ENCODE measurements at regions not wholly inside any gene's neighbourhood (a gene's known extent, or its start where the extent isn't known, plus 50 kb on each side); places are given as distances from the start of the nearest gene placed in this dataset.

DNA sequence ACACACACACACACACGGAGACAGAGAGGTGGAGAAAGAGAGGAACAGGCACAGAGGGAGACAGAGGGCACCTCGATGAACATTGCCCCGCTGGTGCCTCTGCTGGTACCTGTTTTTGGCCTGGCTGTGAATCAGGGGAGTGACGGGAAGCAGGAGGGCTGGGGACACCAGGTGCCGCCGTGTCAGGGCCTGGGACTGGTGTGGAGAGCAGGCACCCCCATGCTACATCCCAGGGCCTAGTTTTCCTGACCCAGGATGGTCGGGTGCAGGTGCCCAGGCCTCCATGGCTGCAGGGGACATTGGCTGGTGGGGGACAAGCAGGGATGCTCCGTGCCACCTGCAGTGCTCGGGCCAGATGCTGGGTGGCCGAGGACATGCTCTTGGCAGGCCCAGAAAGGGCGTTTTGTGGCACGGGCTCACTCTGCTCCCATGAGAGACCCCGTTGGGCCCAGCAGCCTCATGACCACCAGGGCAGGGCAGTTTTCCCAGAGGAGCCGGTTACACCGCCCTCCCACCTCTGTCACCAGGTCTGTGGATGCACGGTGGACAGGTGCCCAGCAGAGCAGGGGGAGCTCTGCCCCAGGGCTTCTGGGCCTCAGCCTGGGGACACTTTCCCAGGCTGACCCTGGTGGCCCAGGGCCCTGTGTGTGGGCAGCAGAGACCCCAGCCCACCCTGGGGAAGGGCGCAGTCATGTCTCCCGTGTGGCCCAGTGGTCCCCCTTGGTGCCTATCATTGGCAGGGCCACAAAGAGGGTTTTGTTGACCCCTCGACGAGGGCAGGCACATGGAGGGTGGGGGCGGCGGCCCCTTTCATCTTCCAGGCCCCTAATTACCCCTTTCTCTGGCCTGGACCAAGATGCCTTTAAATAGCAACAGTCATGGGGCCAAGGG lies 207.5 kb upstream of the RTL1 start:
- Histone ChIP-seq H3K79me2 (ENCODE audit: insufficient read depth, low read length) (no peaks in the 10 kb centered on the region), H3K9ac (ENCODE audit: low read length) (no peak overlapping the region), H3K4me1 (ENCODE audit: control insufficient read depth in 1 of 2, insufficient read depth in 2 of 2, low read length in 2 of 2) (no peaks in the 10 kb centered on the region), H3K36me3 (ENCODE audit: control insufficient read depth in 1 of 2, insufficient read depth in 2 of 2, low read length in 2 of 2) (no peaks in the 10 kb centered on the region), H2AFZ (ENCODE audit: low read depth, low read length, poor library complexity, severe bottlenecking) (no peak overlapping the region), H3K27ac (ENCODE audit: low read depth, low read length) (no peak overlapping the region), H3K4me2 (ENCODE audit: low read length) (no peak overlapping the region), H3K4me3 (replicated peaks in 1 of 2; ENCODE audit: low read depth in 1 of 2, low read length in 2 of 2) (no peak overlapping the region), H3K9me2 (ENCODE audit: insufficient read depth) (no peaks in the 10 kb centered on the region), H3K9me3 (ENCODE audit: control insufficient read depth in 1 of 2, insufficient read depth in 1 of 2, low read depth in 1 of 2, low read length in 2 of 2) (no peaks in the 10 kb centered on the region), H4K20me1 (ENCODE audit: insufficient read depth) (no peaks in the 10 kb centered on the region), H3K27me3 (ENCODE audit: insufficient read depth, low read length) (no peaks in the 10 kb centered on the region)
- no peak for TF ChIP-seq CBX3 (IDR thresholded peaks at IDR 0.05; ENCODE audit: low read depth)
- no peak for TF ChIP-seq FOSL1 (IDR thresholded peaks at IDR 0.05; ENCODE audit: low read depth)
- TF ChIP-seq, protein P1, sequence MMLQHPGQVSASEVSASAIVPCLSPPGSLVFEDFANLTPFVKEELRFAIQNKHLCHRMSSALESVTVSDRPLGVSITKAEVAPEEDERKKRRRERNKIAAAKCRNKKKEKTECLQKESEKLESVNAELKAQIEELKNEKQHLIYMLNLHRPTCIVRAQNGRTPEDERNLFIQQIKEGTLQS (IDR thresholded peaks at IDR 0.05), result no peak
- no peak for TF ChIP-seq SIN3A (IDR thresholded peaks at IDR 0.05; ENCODE audit: low read depth)
- no peak for TF ChIP-seq RAD21 (IDR thresholded peaks at IDR 0.05; ENCODE audit: low read depth)
- no peak for TF ChIP-seq EZH2phosphoT487 (IDR thresholded peaks at IDR 0.05; ENCODE audit: borderline replicate concordance)
- no peak for TF ChIP-seq SRF (IDR thresholded peaks at IDR 0.05; ENCODE audit: low read depth)
- TF ChIP-seq TCF7L2 (IDR thresholded peaks at IDR 0.05; ENCODE audit: borderline replicate concordance, extremely low read depth, insufficient read depth, insufficient read length), result no peak
- TF ChIP-seq, protein P2, sequence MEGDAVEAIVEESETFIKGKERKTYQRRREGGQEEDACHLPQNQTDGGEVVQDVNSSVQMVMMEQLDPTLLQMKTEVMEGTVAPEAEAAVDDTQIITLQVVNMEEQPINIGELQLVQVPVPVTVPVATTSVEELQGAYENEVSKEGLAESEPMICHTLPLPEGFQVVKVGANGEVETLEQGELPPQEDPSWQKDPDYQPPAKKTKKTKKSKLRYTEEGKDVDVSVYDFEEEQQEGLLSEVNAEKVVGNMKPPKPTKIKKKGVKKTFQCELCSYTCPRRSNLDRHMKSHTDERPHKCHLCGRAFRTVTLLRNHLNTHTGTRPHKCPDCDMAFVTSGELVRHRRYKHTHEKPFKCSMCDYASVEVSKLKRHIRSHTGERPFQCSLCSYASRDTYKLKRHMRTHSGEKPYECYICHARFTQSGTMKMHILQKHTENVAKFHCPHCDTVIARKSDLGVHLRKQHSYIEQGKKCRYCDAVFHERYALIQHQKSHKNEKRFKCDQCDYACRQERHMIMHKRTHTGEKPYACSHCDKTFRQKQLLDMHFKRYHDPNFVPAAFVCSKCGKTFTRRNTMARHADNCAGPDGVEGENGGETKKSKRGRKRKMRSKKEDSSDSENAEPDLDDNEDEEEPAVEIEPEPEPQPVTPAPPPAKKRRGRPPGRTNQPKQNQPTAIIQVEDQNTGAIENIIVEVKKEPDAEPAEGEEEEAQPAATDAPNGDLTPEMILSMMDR (IDR thresholded peaks at IDR 0.05 in 2 of 3, conservative IDR thresholded peaks at IDR 0.05 in 1 of 3; ENCODE audit: borderline replicate concordance in 1 of 3, insufficient read depth in 1 of 3, low read depth in 2 of 3, low read length in 2 of 3), result no peak
- TF ChIP-seq SP1 (IDR thresholded peaks at IDR 0.05; ENCODE audit: low read depth), result no peak
- TF ChIP-seq ELF1 (IDR thresholded peaks at IDR 0.05; ENCODE audit: borderline replicate concordance, low read depth), result no peak
- TF ChIP-seq EGR1 (IDR thresholded peaks at IDR 0.05; ENCODE audit: low read depth), result no peak
- TF ChIP-seq ZNF274 (IDR thresholded peaks at IDR 0.05; ENCODE audit: low read depth, low read length), result no peak
- TF ChIP-seq YY1 (IDR thresholded peaks at IDR 0.05; ENCODE audit: extremely low read depth, insufficient replicate concordance, low read depth, low read length), result no peak
- no peak for TF ChIP-seq ZFX (IDR thresholded peaks at IDR 0.05)
- TF ChIP-seq EZH2 (IDR thresholded peaks at IDR 0.05), result no peak
- TF ChIP-seq, protein P3, sequence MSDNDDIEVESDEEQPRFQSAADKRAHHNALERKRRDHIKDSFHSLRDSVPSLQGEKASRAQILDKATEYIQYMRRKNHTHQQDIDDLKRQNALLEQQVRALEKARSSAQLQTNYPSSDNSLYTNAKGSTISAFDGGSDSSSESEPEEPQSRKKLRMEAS (IDR thresholded peaks at IDR 0.05), result no peak
- TF ChIP-seq POLR2A (IDR thresholded peaks at IDR 0.05; ENCODE audit: borderline replicate concordance, extremely low read depth, insufficient read depth, insufficient read length), result no peak
- TF ChIP-seq, protein P4, sequence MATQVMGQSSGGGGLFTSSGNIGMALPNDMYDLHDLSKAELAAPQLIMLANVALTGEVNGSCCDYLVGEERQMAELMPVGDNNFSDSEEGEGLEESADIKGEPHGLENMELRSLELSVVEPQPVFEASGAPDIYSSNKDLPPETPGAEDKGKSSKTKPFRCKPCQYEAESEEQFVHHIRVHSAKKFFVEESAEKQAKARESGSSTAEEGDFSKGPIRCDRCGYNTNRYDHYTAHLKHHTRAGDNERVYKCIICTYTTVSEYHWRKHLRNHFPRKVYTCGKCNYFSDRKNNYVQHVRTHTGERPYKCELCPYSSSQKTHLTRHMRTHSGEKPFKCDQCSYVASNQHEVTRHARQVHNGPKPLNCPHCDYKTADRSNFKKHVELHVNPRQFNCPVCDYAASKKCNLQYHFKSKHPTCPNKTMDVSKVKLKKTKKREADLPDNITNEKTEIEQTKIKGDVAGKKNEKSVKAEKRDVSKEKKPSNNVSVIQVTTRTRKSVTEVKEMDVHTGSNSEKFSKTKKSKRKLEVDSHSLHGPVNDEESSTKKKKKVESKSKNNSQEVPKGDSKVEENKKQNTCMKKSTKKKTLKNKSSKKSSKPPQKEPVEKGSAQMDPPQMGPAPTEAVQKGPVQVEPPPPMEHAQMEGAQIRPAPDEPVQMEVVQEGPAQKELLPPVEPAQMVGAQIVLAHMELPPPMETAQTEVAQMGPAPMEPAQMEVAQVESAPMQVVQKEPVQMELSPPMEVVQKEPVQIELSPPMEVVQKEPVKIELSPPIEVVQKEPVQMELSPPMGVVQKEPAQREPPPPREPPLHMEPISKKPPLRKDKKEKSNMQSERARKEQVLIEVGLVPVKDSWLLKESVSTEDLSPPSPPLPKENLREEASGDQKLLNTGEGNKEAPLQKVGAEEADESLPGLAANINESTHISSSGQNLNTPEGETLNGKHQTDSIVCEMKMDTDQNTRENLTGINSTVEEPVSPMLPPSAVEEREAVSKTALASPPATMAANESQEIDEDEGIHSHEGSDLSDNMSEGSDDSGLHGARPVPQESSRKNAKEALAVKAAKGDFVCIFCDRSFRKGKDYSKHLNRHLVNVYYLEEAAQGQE (IDR thresholded peaks at IDR 0.05; ENCODE audit: low read depth), result no peak
- TF ChIP-seq CEBPB (IDR thresholded peaks at IDR 0.05; ENCODE audit: low read depth), result no peak
- ChIA-PET RAD21 (ENCODE audit: low non-redundant PET in 1 of 2, low total read pairs in 2 of 2, uncharacterized antibody in 2 of 2, unreplicated experiment in 2 of 2) (no interaction called here), CTCF (no interaction called here), POLR2A (no interaction called here)
- intact Hi-C loops (cut with micrococcal nuclease), result no loop called here
- no peak for DNase-seq (ENCODE audit: low read depth, low spot score)
- BruUV-seq (replicated peaks), result no TSS peak
- ATAC-seq, result peak; percentile 42
